ENCODE measurements at regions not wholly inside any gene's neighbourhood (a gene's known extent, or its start where the extent isn't known, plus 50 kb on each side); places are given as distances from the start of the nearest gene placed in this dataset.

- TF ChIP-seq CTCF (IDR thresholded peaks at IDR 0.05) = no peak
- TF ChIP-seq POLR2A (IDR thresholded peaks at IDR 0.05; ENCODE audit: low read depth) = no peak
Measured at GRCh38 chr20:12925863-12926793, 82.6 kb upstream of the SPTLC3 start.
